ELR (cell line): ENCODE measurements at regions not wholly inside any gene's neighbourhood (a gene's known extent, or its start where the extent isn't known, plus 50 kb on each side); places are given as distances from the start of the nearest gene placed in this dataset.

Experiments
- DNase-seq: peaks from one replicate; pipeline ENCODE4 v3.0.0-alpha.2; 2015; ENCODE audit warnings: low read depth

DNA sequence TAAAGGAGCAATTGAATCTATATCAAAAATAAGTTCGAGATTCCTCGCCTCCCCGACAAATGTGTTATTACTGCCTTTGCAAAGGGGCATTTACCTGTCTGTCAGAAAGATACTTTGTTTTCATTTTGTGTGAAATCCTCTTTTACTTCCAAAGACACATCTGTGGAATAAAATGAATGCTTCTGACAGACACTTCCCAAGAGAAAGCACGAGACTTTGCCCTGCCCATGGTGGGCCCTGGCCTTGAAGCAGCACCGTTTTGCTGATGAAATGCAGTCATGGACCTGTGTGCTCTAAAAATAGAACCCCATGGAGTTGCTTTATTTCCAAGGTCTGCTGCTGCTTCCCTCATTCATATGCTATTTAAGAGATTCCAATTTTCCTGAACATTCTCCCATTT lies 85.9 kb upstream of the USP47 start:
- no peak for DNase-seq

- DNase-seq: no peak
These were observed 89.1 kb upstream of the USP47 start for GRCh38 chr11:11752679-11753078.

- DNase-seq: no peak
These were observed 91.5 kb upstream of the USP47 start for GRCh38 chr11:11750017-11750878.

GRCh38 chr11:11748706-11749365 lies 92.9 kb upstream of the USP47 start:
- peak; percentile 64 for DNase-seq

DNA sequence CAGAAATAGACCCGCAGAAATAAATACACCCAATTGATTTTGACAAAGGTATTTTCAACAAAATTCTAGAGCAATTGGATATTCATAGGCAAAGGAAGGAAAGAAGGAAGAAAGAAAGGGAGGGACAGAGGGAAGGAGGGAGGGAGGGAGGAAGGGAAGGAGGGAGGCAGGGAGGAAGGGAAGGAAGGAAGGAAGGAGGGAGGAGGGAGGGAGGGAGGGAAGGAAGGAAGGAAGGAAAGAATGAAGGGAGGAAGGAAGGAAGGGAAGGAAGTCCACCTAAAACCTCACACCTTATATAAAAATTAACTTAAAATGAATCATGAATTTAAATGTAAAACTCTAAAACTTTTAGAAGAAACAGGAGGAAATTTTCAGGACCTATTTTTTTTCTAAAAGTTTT lies 94.2 kb upstream of the USP47 start:
- no peak for DNase-seq

DNA sequence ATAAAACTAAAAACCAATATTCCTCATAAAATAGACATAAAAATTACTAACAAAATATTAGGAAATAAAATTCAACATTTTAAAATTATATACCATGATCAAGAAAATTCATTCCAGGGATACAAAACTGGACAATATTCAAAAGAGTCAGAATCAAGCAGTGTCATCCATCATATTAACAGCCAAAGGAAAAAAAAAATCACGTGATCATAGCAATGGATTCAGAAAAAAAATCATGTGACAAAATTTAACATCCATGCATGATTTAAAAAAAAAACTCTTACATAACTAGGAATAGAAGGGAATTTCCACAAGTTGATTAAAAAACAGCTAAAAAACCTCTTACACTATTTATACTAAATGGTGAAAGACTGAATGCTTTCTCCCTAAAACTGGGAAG lies 95.3 kb upstream of the USP47 start:
- DNase-seq: no peak

DNA sequence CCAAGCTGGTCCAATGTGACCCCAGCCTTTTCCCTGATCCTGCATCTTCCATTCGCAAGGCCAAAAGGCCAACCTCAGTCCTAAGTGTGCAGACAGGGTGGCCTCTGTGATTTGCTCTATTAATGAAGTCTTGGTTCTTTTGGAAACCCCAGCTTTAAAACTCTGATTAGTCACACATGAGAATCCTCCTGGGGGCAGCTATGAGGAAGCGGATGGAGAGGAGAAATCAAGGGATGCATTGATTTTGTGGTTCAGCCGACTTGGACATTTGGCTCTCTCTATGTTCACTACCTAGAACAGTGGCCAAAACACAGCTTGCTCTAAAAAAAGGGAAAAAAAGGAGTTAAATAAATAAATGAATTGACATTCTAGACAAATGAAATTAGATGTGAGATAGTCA lies 98.6 kb upstream of the USP47 start:
- no peak for DNase-seq

- no peak for DNase-seq
These were observed 99.3 kb upstream of the USP47 start for GRCh38 chr11:11742486-11742885.

DNA sequence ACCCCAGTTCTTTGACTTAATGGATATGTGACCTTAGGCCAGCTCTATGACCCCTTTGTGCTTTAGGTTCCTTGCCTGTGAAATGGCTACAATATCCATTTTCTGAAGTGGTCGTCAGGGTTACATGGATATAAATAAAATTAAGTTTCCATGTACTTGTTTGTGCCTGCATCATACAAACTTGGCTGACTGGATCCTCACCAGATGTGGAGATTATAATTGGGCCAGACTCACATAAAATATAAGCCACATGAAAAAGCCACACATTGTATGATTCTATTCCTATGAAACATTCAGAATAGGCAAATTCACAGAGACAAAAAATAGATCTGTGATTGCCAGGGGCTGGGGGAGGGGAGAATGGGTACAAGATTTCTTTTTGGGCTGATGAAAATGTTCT lies 100.9 kb upstream of the USP47 start:
- DNase-seq: no peak

GRCh38 chr11:11740073-11740702 lies 101.6 kb upstream of the USP47 start:
- DNase-seq: no peak

- no peak for DNase-seq
These were observed 103.4 kb upstream of the USP47 start for GRCh38 chr11:11738370-11738769.

- DNase-seq: no peak
These were observed 106.2 kb upstream of the USP47 start for GRCh38 chr11:11735586-11735985.

DNA sequence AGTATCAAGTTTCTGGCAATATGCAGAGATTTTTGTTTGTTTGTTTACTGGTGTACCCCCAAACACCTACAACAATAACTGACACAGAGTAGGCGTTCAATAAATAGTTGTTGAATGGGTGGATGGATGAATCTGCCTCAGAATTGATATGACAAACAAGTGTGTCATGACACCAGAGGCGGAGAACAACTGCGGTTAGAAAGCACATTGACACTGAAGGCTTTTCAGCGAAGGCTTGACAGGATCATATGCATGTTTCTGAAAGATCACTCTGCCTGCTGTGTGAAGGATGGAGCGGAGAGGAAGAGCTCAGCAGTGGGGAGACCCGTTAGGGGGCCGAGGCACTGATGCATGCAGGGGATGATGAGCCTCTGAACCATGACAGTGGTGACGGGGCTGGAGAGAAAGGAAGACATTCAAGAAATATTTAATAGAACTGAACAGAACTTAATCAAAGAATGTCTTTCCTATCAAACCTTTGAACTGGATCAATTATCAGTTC lies 108.5 kb upstream of the USP47 start:
- no peak for DNase-seq

GRCh38 chr11:11732116-11732515 lies 109.7 kb upstream of the USP47 start:
- DNase-seq: peak; percentile 32

DNA sequence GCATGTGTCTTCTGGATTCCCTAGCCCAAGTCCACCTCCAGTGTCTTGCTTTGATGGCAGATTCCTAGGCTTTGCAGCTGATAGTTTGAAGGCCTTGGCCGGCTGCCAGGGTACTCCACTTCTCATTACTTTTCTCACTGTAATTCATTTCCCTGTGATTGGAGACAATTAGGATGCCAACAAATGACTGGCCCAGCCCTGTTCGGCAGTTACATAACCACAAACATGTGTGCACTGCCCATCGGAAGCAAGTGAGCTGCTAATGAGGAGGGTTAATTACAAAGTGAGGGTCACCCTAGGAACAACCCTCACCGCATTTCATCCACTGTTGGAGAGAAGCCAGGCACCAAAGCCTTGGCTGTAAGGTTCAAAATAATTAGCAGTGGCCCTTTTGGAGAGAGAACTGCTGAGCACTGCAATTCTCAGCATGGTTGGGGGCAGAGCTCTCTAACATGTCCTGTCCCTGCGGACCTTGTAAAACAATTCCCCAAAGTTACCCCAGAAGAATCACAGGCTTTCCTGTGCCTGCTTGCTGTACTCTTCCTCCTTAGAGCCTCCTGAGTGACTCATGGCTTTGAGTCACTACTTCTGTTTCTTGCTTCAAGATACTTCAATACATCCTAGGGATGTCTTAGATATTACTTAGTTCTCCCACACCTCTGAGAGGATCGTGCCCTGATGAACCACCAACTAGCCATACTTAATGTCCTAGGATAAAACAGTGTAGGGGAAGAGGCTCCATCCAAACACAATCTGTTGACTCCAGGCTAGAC lies 109.7 kb upstream of the GALNT18 start:
- DNase-seq: peak; percentile 73

DNA sequence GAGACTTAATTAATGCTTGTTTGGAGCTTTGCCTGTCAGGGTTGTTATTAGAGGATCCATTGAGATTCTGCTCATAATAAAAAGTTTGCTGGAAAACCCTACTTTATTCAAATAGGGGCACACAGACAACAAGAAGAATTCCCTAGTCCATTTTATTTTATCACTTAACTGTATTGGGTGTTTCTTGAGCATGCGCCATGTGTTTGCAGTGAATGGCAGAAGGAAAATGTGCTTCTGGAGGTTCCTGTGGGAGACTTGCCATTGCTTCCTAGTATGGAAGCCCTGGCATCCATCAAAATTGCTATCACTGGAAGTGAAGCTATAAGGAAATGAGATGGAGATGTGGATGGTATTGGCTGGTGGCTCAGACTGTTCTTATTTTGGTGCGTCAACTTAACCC lies 106.6 kb upstream of the GALNT18 start:
- no peak for DNase-seq

DNA sequence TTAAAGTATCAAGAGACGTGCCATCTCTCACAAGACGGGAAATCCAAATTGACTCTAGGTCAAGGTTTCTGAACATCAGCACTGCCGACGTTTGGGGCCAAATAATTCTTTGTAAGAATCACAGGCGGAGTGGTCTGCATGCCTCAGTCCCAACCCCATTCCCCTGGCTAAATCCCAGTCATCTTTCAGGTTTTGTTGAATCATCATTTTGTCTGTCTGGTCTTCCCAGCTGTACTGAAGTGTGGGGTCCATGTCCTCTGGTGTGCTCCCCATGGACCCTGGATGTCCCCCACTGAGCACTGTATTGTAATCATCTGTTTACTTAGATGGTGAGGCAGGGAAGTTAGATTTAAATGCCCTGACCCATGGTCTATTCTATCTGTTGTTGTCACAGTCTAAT lies 103.6 kb upstream of the GALNT18 start:
- no peak for DNase-seq

- no peak for DNase-seq
These were observed 103.2 kb upstream of the GALNT18 start for GRCh38 chr11:11724994-11725393.

- no peak for DNase-seq
These were observed 101.1 kb upstream of the GALNT18 start for GRCh38 chr11:11722861-11723260.

DNA sequence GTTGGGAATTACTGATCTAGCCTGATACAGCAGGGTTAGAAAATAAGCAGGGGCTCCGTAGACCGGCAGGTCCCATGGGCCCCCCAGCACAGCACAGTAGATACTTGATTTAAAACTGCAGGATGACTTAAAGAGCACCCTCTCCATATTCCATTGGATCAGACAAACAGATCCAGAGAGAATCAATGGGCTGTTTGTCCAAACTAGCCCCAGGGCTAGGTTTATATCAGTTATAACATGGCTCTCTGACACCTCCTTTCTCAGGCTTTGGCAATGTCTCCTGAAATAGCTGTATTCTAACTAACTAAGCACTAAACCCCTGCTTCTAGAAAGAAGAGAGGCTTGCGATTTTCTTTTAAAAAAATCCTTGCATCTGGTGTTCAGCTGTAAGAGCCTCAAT lies 100.4 kb upstream of the GALNT18 start:
- DNase-seq: no peak

DNA sequence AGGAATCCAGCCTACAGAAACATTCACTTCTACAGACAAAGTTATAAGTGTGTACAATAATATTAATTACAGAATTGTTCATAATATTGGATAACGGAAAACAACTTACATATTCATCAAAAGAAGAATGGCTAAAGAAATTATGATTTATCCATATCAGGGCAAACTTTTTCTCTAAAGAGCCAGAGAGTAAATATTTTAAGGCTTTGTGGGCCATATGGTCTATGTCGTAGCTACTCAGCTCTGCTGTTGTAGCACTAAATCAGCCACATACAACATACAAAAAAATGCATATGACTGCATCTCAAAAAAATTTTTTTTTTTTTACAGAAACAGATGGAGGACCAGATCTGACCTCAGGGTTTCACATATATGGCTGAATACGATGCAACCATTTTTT lies 96.7 kb upstream of the GALNT18 start:
- no peak for DNase-seq

DNA sequence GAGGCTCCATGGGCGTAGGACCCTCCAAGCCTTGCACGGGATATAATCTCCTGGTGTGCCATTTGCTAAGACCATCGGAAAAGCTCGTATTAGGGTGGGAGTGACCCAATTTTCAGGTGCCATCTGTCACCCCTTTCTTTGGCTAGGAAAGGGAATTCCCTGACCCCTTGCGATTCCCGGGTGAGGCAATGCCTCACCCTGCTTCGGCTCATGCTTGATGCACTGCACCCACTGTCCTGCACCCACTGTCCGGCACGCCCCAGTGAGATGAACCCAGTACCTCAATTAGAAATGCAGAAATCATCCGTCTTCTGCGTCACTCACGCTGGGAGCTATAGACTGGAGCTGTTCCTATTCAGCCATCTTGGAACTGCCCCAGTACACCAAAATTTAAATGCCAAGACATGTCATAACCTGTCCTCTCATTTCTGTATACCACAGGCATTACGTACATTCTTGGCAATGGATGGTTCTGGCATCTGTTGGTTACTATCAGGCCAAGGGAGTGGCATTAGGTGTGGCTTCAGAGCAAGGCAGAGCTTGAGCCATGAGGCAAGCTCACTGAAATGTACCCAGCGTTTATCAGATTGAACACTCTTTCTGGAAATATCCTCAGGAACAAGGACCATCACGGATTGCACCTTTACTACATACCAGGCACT lies 95.4 kb upstream of the GALNT18 start:
- DNase-seq: no peak
